ENCODE measurements at regions not wholly inside any gene's neighbourhood (a gene's known extent, or its start where the extent isn't known, plus 50 kb on each side); places are given as distances from the start of the nearest gene placed in this dataset.
"Not testable (repeated sequence)": the region's sequence is repeated elsewhere in the genome, so short reads cannot be mapped to it uniquely, and the experiment has no call there.

DNA sequence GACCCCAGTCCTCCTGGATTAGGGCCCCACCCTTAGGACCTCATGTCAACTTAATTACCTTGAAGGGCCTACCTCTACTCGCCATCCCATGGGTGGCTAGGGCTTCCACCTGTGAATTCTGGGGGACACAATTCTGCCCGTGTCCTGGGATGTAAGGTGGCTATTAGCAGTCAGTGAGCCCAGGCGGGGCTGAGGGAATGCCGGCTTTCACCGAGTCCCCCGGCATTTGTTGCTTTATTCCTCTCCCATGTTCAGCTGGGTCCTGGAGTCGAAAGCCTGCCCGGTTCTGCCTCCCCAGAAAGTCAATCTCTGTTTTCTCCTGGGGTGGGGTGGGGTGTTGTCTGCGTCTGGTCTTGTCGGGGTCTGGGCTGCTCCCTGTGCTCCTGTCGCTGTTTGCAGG is 125.6 kb downstream of the GLRX3 start:
- no peak for DNase-seq (ENCODE audit: low read depth in 2 of 2)

DNA sequence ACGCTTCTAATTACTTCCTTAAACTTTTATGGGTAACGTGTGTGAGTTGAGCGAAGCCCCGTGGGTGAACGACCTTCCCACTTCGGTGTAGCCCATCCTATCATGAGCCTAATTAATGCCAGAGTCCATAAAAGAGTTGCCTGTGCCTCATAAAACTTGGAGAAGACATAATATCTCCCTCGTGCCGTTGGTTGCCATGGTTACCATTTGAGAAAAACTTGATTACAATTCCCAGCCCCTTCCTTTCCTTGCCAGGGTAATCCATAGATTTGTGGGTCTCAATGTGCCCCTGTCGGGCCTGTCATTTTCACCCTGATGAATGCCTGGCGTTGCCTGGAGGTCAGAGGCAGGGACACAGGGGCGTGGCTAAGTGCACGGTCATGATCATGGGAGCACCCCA is 127.1 kb downstream of the GLRX3 start:
- DNase-seq (ENCODE audit: low read depth in 2 of 2), result no peak

DNA sequence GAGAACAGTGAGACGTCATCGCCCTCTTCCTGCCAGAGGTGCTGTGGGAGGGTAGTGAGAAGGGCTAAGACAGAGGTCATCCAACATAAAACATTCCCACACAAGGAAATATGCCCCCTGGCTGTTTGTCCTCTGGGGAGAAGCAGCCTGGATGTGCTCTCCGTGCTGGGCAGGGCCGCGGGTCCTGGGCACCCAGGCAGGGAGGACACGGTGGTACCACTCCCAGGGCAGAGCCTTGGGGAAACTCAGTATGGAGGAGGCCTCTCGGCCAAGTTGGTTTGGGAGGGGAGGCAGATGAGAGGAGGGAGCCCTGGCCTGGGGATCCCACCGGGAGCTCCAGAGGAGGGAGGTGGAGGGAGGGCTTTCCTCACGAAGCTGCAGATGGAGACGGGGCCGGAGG is 129.4 kb downstream of the GLRX3 start:
- DNase-seq (ENCODE audit: low read depth in 2 of 2), result no peak

DNA sequence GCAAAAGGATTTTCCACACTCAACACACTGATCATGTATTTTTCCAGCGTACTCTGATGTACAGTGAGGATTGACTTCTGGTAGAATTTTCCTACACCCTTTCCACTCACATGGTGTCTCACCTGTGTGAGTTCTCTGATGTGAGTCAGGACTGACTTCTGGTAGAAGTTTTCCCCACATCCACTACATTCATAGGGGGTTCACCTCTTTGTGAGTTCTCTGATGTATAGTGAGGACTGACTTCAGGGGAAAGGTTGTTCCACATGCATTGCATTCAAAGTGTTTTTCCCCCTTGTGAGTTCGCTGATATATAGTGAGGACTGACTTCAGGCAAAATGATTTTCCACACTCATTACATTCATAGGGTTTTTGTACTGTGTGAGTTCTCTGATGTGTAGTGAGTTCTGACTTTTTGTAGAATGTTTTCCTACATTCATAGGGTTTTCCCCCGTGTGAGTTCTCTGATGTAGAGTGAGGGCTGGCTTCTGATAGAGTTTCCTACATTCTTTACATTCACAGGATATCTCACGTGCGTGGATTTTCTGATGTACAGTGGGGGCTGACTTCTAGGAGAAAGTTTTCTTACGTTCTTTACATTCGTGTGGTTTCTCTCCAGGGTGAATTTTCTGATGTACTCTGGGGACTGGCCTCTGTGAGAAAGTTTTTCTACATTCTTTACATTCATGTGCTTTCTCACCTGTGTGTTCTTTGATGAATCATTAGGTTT is 146.5 kb downstream of the GLRX3 start:
- DNase-seq (ENCODE audit: low read depth in 2 of 2), result no peak

DNA sequence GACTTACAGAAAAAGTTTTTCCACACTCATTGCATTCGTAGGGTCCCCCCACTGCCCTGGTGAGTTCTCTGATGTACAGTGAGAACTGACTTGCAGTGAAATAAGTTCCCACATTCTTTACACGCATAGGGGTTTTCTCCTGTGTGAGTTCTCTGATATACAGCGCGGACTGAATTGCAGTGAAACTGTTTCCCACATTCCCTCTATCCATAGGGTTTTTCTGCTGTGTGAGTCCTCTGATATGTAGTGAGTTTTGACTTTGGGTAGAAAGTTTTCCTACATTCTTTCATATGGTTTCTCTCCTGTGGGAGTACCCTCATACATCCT is 147.0 kb downstream of the GLRX3 start:
- no peak for DNase-seq (ENCODE audit: low read depth in 2 of 2)

DNA sequence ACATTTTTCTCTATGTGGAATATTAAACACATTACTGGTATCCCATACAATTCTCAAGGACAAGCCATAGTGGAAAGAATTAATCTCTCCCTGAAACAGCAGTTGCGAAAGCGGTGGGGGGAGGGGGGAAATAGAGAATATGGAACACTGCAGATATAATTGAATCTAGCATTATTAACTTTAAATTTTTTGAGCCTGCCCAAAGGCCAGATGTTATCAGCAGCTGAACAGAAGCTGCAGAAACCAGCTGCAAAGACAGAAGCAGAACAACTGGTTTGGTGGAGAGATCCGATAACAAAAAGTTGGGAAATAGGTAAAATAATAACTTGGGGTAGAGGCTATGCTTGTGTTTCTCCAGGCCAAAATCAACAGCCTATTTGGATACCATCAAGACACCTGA is 159.6 kb downstream of the GLRX3 start:
- not testable (repeated sequence) for DNase-seq (ENCODE audit: low read depth in 2 of 2)

DNA sequence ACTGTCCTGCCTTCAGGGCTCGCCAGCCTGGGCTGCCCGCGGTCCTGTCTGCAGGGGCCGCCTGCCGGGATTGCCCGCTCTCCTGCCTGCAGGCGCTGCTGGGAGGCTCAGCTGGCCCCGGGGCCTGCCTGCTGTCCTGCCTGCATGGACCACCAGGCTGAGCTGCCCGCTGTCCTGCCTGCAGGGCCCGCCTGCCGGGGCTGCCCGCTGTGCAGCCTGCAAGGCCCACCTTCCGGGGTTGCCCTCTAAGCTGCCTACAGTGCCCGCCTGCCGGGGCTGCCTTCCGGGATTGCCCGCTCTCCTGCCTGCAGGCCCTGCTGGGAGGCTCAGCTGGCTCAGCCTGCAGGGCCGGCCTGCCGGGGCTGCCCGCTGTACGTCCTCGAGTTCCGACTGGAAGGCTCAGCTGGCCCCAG is 164.4 kb downstream of the GLRX3 start:
- DNase-seq (ENCODE audit: low read depth in 2 of 2), result no peak

DNA sequence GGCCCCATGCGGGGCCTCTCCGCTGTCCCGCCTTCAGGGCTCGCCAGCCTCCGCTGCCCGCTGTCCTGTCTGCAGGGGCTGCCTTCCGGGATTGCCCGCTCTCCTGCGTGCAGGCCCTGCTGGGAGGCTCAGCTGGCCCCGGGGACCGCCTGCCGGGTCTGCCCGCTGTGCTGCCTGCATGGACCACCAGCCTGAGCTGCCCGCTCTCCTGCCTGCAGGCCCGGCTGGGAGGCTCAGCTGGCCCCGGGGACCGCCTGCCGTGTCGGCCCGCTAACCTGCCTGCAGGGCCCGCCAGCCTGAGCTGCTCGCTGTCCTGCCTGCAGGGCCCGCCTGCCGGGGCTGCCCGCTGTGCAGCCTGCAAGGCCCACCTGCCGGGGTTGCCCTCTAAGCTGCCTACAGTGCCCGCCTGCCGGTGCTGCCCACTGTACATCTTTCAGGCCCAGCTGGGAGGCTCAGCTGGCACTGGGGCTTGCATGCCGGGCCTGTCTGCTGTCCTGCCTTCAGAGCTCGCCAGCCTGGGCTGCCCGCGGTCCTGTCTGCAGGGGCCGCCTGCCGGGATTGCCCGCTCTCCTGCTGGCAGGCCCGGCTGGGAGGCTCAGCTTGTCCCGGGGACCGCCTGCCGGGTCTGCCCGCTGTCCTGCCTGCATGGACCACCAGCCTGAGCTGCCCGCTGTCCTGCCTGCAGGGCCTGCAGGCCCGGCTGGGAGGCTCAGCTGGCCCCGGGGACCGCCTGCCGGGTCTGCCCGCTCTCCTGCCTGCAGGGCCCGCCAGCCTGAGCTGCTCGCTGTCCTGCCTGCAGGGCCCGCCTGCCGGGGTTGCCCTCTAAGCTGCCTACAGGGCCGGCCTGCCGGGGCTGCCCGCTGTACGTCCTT is 165.1 kb downstream of the GLRX3 start:
- DNase-seq (ENCODE audit: low read depth in 2 of 2), result no peak

DNA sequence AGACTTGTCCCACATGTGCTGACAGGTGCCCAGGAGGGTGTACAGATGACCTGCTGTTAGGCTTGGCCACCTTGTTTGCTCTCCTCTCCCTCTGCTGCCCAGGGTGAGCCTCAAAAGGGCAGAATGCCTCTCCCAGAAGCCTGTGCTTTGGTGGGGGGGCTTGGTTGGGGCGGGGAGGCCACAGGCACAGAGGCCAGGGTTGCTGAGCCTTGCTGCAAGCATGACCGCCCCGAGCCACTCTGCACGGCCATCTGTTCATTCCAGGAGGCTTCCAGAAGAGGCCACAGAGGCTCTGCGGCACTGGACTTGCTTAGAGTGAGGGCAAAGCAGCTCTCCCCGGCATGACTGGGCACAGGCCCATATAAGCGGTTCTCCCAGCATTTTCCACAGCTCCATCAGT is 190.8 kb downstream of the GLRX3 start:
- no peak for DNase-seq (ENCODE audit: low read depth in 2 of 2)

DNA sequence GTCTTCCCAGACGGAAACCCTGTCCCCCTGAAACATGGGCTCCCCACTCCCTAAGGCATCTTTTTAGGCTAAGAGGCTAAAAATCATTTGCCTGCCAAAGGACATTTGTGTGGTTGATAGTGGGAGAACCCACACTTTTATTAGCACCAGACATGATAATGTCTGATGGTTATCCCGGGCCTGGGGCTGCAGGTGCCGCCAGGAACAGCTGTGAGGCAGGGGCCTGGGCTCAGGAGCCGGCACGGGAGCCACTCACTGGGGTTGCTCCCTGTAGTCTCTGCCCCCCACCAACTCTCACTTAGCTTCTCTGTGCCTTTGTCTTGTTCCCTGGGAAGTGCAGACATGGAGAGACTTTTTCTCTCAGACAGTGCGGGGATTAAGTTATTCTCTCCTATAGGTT is 193.6 kb downstream of the GLRX3 start:
- no peak for DNase-seq (ENCODE audit: low read depth in 2 of 2)

DNA sequence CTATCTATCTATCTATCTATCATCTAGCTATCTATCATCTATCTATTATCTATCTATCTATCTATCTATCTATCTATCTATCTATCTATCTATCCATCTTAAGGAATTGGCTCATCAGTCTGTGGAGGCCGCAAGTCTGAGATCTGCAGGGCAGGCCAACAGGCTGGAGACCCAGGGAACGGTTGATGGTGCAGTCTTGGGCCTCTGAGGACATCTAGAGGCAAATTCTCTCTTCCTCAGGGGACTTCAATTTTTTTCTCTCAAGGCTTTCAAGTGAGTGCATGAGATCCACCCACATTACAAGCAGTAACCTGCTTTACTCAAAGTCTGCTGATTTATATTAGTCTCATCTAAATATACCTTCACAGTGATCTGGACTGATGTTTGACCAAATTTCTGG is 197.0 kb downstream of the GLRX3 start:
- DNase-seq (ENCODE audit: low read depth in 2 of 2), result no peak

DNA sequence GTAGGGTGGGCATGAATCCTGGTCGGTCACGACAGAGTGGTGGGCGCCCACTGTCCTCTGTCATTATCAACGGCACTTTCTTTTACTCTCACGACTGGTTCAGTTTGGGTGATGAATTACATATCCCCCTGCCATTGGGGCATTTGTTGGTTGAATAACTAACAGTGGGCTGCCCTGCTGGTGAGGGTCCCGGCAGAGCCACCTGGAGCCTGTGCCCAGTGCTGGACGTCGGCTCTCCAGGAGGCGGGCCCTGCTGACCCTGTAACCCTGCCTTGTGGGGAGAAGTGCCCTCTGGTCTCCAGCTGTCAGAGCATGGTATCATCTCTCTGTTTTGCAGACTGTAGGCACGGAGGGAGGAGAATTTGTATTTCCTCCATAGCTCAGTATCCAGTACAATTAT is 199.1 kb downstream of the GLRX3 start:
- no peak for DNase-seq (ENCODE audit: low read depth in 2 of 2)

DNA sequence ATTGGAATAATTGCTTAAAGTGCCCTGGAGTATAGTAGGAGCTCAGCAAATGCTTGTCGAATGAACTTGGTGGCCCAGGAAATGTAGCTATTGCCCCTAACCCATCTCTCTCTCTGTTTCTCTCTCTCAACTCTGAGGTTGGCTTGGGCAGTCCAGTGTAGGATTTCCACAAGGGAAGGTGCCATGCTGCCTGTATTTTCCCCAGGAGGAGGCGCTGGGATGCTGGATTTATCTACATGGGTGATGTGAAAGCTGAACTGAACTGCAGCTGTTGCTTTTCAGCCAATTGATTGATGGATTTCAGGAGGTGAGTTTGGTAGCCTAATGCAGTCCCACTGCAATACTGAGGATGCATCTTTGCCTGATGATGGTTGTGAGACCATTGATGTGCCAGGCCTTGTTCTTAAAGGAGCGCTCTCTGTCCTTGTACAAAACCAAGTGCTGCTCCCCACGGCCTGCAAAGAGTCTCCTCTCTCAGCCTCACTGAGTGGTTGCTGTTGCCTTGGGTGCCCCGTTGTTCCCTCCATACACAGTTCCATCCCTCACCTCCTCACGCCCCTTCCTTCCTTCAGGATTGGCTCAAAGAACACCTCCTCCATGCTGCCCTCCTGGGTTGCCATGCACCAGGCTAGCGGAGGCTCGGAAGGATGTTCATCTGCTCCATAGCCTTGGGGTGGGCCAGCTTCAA is 200.6 kb downstream of the GLRX3 start:
- no peak for DNase-seq (ENCODE audit: low read depth in 2 of 2)

DNA sequence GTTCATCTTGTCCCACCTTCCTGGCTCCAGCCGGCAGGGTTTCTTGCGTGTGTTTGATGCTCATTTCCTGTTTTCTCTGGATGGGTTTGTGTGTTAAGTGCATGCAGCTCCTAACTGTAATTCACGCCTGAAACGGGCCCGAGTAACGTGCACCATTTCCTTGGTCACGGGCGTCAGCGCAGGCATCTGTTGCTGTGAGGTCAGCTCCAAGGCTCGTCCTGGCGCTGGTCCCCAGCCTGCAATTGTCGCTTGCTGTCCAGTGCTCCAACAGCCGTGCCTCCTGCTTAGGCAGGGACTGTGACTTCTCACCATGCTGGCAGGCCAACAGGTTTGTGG is 201.1 kb downstream of the GLRX3 start:
- DNase-seq (ENCODE audit: low read depth in 2 of 2), result no peak

DNA sequence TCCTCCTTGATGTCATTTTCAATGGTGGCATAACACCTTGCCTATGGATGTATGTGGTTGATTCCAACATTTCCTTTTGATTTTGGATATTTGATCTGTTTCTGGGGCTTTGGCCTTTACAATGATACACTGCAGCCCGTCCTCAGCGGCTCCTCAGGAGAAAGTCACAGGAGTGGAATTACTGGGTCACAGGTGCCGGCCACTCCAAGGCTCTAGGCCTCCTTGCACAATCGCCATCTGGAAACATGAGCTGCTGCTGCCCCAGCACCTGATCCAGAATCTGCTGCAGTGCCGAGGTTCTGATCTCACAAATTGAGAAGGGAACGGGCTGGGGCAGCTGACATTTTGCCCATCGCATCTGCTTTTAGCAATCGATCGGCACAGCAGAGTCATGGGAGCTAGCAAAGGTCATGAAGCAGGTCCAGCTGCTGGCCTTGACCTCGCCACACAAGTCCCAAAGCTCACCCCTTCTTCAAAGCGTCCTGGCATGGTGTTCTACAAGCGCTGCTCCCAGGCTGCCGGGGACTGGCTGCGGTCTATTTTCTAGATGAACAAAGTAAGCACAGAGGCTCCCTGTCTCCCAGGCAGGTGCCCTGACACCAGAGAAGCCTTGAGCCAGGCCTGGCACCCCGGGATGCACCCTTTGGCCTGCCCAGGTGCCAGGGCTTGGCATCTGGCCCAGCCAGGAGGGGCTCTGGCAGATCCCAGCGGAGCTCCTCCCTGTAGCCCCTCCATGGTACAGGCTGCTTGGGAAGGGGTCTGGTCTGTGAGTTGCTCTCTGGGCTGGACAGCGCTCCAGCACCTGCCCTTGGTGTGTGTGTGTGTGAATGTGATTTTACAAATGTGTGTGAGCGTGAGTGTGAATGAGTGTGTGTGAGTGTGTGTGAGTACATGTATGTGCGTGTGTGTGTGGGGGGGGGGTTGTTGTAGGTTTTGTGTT is 201.8 kb downstream of the GLRX3 start:
- no peak for DNase-seq (ENCODE audit: low read depth in 2 of 2)

DNA sequence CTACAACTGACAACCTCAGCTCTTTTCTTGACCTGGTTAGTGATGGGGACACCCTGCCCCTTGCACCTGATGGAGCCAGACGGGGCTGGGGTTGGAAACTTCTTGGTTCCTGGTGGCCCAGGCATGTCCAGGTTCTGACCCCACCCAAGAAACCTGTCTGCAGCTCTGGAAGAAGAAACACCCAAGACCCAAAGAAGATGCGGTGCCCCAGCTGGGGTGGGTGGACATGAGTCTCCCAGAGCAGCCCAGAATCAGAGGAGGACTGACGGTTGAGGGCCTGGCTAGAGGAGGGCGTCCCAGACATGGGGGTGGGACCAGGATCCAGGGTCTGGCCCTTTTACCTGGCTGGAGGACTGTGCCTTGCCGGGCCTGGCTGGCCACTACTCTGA is 202.4 kb downstream of the GLRX3 start:
- no peak for DNase-seq (ENCODE audit: low read depth in 2 of 2)

DNA sequence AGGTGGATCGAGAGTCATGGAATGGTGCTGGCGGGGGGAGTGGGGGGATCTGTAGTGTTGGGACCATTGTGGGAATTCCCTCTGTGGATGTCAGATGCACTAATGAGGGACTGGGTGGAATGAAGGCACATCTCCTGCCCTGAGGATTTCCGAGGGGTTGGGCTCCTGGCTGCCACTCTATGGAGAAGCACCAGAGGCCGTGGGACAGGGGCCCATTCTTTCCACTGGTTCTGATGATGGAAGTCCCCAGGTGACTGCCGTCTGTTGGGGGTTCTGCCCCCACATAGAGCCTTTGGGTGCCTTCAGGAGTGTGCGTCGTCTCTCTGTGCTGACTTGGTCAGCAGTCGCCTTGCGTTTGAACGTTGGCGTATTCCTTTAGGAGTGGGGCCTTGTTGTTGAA is 202.9 kb downstream of the GLRX3 start:
- DNase-seq (ENCODE audit: low read depth in 2 of 2), result no peak

DNA sequence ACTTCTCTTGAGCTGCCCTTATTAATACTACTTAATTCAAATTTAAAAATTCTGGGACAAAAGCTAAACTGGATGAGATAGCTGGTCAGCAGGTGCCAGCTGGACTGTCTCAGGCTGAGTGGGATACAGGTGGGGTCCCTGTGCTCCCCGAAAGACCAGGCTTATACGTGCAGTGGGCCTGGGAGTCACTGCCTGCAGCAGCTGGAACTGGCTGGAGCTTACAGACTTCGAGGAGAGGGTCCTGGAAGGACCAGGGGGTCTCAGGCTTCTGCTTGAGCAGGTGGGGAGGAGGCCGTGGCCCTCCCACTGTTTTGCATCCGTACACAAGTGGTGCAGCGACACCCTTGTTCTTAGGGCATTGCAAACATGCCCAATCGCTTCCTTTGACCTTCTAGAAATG is 203.7 kb downstream of the GLRX3 start:
- no peak for DNase-seq (ENCODE audit: low read depth in 2 of 2)

DNA sequence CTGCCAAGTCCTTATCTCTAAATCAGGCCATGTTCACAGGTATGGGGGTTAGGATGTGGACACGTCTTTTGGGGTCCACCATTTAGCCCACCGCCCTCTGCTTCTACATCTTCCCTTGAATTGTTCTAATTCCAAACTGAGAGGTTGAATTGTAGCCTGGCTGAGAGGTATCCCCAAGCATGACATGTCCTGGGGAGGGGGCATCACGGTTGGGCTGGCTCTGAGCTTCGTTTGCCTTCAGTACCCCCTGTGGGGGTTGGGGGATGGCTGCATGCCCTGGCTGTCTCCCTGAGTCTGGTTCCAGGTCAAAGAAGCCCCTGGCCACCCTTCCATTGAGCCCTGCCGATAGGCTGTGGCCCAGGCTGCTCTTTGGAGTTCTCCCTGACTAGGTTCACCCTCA is 204.6 kb downstream of the GLRX3 start:
- DNase-seq (ENCODE audit: low read depth in 2 of 2), result no peak

DNA sequence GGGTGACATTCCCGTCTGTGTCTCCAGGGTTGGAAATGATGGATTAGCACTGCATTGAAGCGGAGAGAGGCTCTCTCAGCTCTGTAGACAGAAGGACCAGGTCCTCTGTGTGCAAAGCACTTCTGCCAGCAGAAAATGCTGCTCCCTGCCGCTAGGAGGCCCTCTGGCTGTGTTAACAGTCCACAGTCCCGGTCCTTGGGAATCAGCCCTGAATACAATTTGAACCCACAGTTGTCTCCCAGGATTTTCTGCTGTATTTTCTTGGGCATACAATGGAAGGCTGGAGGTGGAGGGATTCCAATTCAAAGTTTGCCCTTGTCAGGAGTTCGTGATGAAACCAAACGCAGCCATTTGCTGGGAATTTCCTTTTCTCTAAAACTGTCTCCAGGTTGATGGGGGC is 205.2 kb downstream of the GLRX3 start:
- no peak for DNase-seq (ENCODE audit: low read depth in 2 of 2)

DNA sequence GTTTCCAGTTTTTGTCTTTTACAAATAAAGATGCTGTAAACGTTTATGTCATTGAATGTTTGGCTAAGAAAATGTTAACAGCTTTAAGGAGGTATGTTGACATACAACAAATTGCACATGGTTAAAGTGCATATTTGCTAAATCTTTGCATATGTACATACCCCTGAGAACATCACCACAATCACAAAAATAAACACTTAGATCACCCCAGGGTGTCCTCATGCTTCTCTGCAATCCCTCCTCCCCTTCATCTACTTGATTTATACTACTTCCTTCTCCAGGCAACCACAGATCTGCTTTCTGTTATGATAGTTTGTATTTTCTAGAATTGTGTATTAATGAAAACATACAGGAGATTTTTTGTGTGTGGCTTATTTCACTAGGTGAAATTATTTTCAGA is 209.5 kb downstream of the GLRX3 start:
- no peak for DNase-seq (ENCODE audit: low read depth in 2 of 2)

DNA sequence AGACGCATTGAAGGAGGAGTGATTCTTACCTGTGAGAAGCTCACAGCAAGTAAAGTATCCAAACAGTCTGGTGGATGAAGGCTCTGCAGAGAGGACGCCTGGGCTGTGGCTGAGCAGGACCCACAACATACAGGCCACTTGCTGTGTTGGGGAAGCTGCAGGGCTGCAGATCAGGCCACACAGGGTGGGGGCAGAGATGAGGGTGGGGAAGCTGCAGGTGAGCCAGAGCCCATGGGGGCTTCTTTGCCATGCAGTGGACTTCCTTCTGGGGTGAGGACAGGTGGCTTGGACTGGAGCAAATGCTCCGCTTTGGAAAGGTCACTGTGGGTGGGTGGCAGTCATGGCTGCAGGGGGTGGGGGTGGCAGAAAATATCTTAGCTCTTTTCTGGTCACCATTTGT is 214.8 kb downstream of the GLRX3 start:
- no peak for DNase-seq (ENCODE audit: low read depth in 2 of 2)

Data from fibroblast of skin of left quadriceps (primary cell).